ENCODE measurements at regions not wholly inside any gene's neighbourhood (a gene's known extent, or its start where the extent isn't known, plus 50 kb on each side); places are given as distances from the start of the nearest gene placed in this dataset.

- no peak overlapping the region for H3K4me2 ChIP-seq (ENCODE audit: low read length)
- no peaks in the 10 kb centered on the region for H3K79me2 ChIP-seq (ENCODE audit: control insufficient read depth, low read length)
Observed at GRCh38 chr16:73191660-73192046, 143.7 kb upstream of the ZFHX3 start.

GRCh38 chr16:73190688-73191659 lies 143.0 kb upstream of the ZFHX3 start:
- no peaks in the 10 kb centered on the region for H4K20me1 ChIP-seq (ENCODE audit: control insufficient read depth, insufficient read depth, low read depth, low read length)
- H3K9me2 ChIP-seq (replicated peaks; ENCODE audit: control insufficient read depth, low read length), result no peaks in the 10 kb centered on the region
- no peak overlapping the region for H3K4me3 ChIP-seq (ENCODE audit: low read length)
- H3K27ac ChIP-seq (ENCODE audit: low read depth, low read length), result no peak overlapping the region
- no peaks in the 10 kb centered on the region for H3K4me1 ChIP-seq (ENCODE audit: control insufficient read depth, low read length)
- no peaks in the 10 kb centered on the region for H3K79me2 ChIP-seq (ENCODE audit: control insufficient read depth, low read length)
- H3K4me2 ChIP-seq (ENCODE audit: low read length), result no peak overlapping the region
- H3F3A ChIP-seq (ENCODE audit: control insufficient read depth, insufficient read depth), result no peaks in the 10 kb centered on the region
- no peaks in the 10 kb centered on the region for H3K9me3 ChIP-seq (ENCODE audit: control insufficient read depth, insufficient read depth, low read length)
- TF ChIP-seq EZH2phosphoT487 (IDR thresholded peaks at IDR 0.05; ENCODE audit: borderline replicate concordance, low read length), result no peak
- no peak for TF ChIP-seq CTCF (IDR thresholded peaks at IDR 0.05; ENCODE audit: low read depth, low read length, poor library complexity, severe bottlenecking)
- H3K36me3 ChIP-seq (ENCODE audit: control insufficient read depth, low read length), result no peaks in the 10 kb centered on the region
- no peaks in the 10 kb centered on the region; the same call in 1 of the 2 replicates for H3K27me3 ChIP-seq (ENCODE audit: control insufficient read depth, low read length)

More at GRCh38 chr16:73191660-73192046, 143.7 kb upstream of the ZFHX3 start:
- no peaks in the 10 kb centered on the region; the same call in 1 of the 2 replicates for H3K27me3 ChIP-seq (ENCODE audit: control insufficient read depth, low read length)
- H3K4me1 ChIP-seq (ENCODE audit: control insufficient read depth, low read length), result no peaks in the 10 kb centered on the region
- no peak overlapping the region for H3K4me3 ChIP-seq (ENCODE audit: low read length)
- H3K9me3 ChIP-seq (ENCODE audit: control insufficient read depth, insufficient read depth, low read length), result no peaks in the 10 kb centered on the region
- H3K9me2 ChIP-seq (replicated peaks; ENCODE audit: control insufficient read depth, low read length), result no peaks in the 10 kb centered on the region
- no peaks in the 10 kb centered on the region for H3F3A ChIP-seq (ENCODE audit: control insufficient read depth, insufficient read depth)
- no peaks in the 10 kb centered on the region for H4K20me1 ChIP-seq (ENCODE audit: control insufficient read depth, insufficient read depth, low read depth, low read length)
- TF ChIP-seq EZH2phosphoT487 (IDR thresholded peaks at IDR 0.05; ENCODE audit: borderline replicate concordance, low read length), result no peak
- TF ChIP-seq CTCF (IDR thresholded peaks at IDR 0.05; ENCODE audit: low read depth, low read length, poor library complexity, severe bottlenecking), result no peak
- no peaks in the 10 kb centered on the region for H3K36me3 ChIP-seq (ENCODE audit: control insufficient read depth, low read length)
- H3K27ac ChIP-seq (ENCODE audit: low read depth, low read length), result no peak overlapping the region

GRCh38 chr16:73190256-73190655 lies 142.3 kb upstream of the ZFHX3 start:
- TF ChIP-seq CTCF (IDR thresholded peaks at IDR 0.05; ENCODE audit: low read depth, low read length, poor library complexity, severe bottlenecking) (no peak), EZH2phosphoT487 (IDR thresholded peaks at IDR 0.05; ENCODE audit: borderline replicate concordance, low read length) (no peak)
- Histone ChIP-seq H3K79me2 (ENCODE audit: control insufficient read depth, low read length) (no peaks in the 10 kb centered on the region), H3F3A (ENCODE audit: control insufficient read depth, insufficient read depth) (no peaks in the 10 kb centered on the region), H3K4me1 (ENCODE audit: control insufficient read depth, low read length) (no peaks in the 10 kb centered on the region), H4K20me1 (ENCODE audit: control insufficient read depth, insufficient read depth, low read depth, low read length) (no peaks in the 10 kb centered on the region), H3K36me3 (ENCODE audit: control insufficient read depth, low read length) (no peaks in the 10 kb centered on the region), H3K9me3 (ENCODE audit: control insufficient read depth, insufficient read depth, low read length) (no peaks in the 10 kb centered on the region), H3K4me2 (ENCODE audit: low read length) (no peak overlapping the region), H3K4me3 (ENCODE audit: low read length) (no peak overlapping the region), H3K9me2 (replicated peaks; ENCODE audit: control insufficient read depth, low read length) (no peaks in the 10 kb centered on the region), H3K27ac (ENCODE audit: low read depth, low read length) (no peak overlapping the region), H3K27me3 (ENCODE audit: control insufficient read depth, low read length) (no peaks in the 10 kb centered on the region; the same call in 1 of the 2 replicates)

All from DOHH2 (cell line).